HepG2 (cell line): ENCODE measurements at regions not wholly inside any gene's neighbourhood (a gene's known extent, or its start where the extent isn't known, plus 50 kb on each side); places are given as distances from the start of the nearest gene placed in this dataset.

Source experiments
- HBP1 ChIP-seq: IDR thresholded peaks from 2 replicates; pipeline ENCODE4 v1.6.1; 2016; ENCODE audit warnings: low read depth, control low read depth
- KDM3A ChIP-seq: IDR thresholded peaks from 2 replicates; pipeline ENCODE4 v1.6.1; 2018; ENCODE audit warnings: low read depth, missing compliant biosample characterization
- SRY ChIP-seq: sonication (generic); formaldehyde crosslinking; IDR thresholded peaks from 2 replicates; pipeline ENCODE4 v1.8.0; 2022; ENCODE audit warnings: mild to moderate bottlenecking, missing genetic modification reagents
- TAF1 ChIP-seq: sonication (generic); formaldehyde crosslinking; IDR thresholded peaks from 2 replicates; pipeline ENCODE4 v1.4.0; 2020; ENCODE audit warnings: missing genetic modification reagents

GRCh38 chr3:105933871-105934270 lies 65.1 kb upstream of the CBLB start:
- TF ChIP-seq HBP1 (CRISPR knock-in tag) (no peak), SRY (no peak), KDM3A (CRISPR knock-in tag) (no peak), TAF1 (no peak)
